Osteoblast (primary cell): ENCODE measurements at regions not wholly inside any gene's neighbourhood (a gene's known extent, or its start where the extent isn't known, plus 50 kb on each side); places are given as distances from the start of the nearest gene placed in this dataset.

Source experiments
- DNase-seq: peaks from one replicate; pipeline ENCODE4 v3.0.0; 2011; ENCODE audit warnings: low spot score, mixed read lengths; ENCODE audit not compliant: insufficient read length; ENCODE audit errors: missing footprints
- H2AFZ ChIP-seq: 2 replicates; pipeline ENCODE4 v1.6.0; 2011; ENCODE audit warnings: mild to moderate bottlenecking, low read length
- H3K27ac ChIP-seq: 2 replicates; pipeline ENCODE4 v1.5.1; 2011; ENCODE audit warnings: mild to moderate bottlenecking, low read depth, low read length, moderate library complexity
- H3K27me3 ChIP-seq: 2 replicates; pipeline ENCODE4 v1.6.0; 2012; ENCODE audit warnings: mild to moderate bottlenecking, control low read depth, inconsistent platforms, low read length, moderate library complexity; ENCODE audit not compliant: insufficient read depth
- H3K36me3 ChIP-seq: 2 replicates; pipeline ENCODE4 v1.5.1; 2011; ENCODE audit warnings: mild to moderate bottlenecking, low read length, control low read depth, moderate library complexity; ENCODE audit not compliant: insufficient read depth
- H3K4me1 ChIP-seq: 2 replicates; pipeline ENCODE4 v1.5.1; 2011; ENCODE audit warnings: mild to moderate bottlenecking, low read length, control low read depth, moderate library complexity; ENCODE audit not compliant: insufficient read depth
- H3K4me2 ChIP-seq: 2 replicates; pipeline ENCODE4 v1.6.0; 2011; ENCODE audit warnings: mild to moderate bottlenecking, low read length; ENCODE audit not compliant: insufficient read depth
- H3K4me3 ChIP-seq: fragments of 200-600 bp; sonication (generic); 3 replicates; pipeline ENCODE4 v1.5.1; 2012; ENCODE audit warnings: mild to moderate bottlenecking, low read length, inconsistent platforms; ENCODE audit not compliant: insufficient read depth
- H3K79me2 ChIP-seq: 2 replicates; pipeline ENCODE4 v1.6.0; 2012; ENCODE audit warnings: mild to moderate bottlenecking, low read length, control low read depth, inconsistent platforms; ENCODE audit not compliant: insufficient read depth
- H3K9me3 ChIP-seq: 2 replicates; pipeline ENCODE4 v1.5.1; 2011; ENCODE audit warnings: low read depth, low read length, control low read depth
- H4K20me1 ChIP-seq: 2 replicates; pipeline ENCODE4 v1.6.0; 2012; ENCODE audit warnings: mild to moderate bottlenecking, low read length, control low read depth; ENCODE audit not compliant: insufficient read depth
- CTCF ChIP-seq: IDR thresholded peaks from 2 replicates; pipeline ENCODE4 v1.5.1; 2011; ENCODE audit warnings: mild to moderate bottlenecking, low read depth, low read length, moderate library complexity; ENCODE audit errors: extremely low read depth

- Histone ChIP-seq H4K20me1 (no peaks in the 10 kb centered on the region), H3K79me2 (no peaks in the 10 kb centered on the region), H3K36me3 (no peaks in the 10 kb centered on the region), H3K27ac (no peak overlapping the region), H3K4me2 (no peak overlapping the region), H3K4me3 (no peak overlapping the region), H2AFZ (no peak overlapping the region), H3K9me3 (no peaks in the 10 kb centered on the region), H3K4me1 (no peaks in the 10 kb centered on the region), H3K27me3 (no peaks in the 10 kb centered on the region)
- DNase-seq, result no peak
- no peak for TF ChIP-seq CTCF
Measured at GRCh38 chr10:107336061-107336460, 171.6 kb upstream of the SORCS1 start.

GRCh38 chr10:107317592-107317991, 153.1 kb upstream of the SORCS1 start:
- Histone ChIP-seq H3K4me2 (no peak overlapping the region), H3K36me3 (no peaks in the 10 kb centered on the region), H3K27ac (no peak overlapping the region), H3K4me1 (no peaks in the 10 kb centered on the region), H2AFZ (no peak overlapping the region), H3K79me2 (no peaks in the 10 kb centered on the region), H3K27me3 (no peaks in the 10 kb centered on the region), H4K20me1 (no peaks in the 10 kb centered on the region), H3K4me3 (no peak overlapping the region), H3K9me3 (peaks cover 5% of the 10 kb centered on the region)
- TF ChIP-seq CTCF, result no peak
- DNase-seq, result no peak

- Histone ChIP-seq H3K36me3 (no peaks in the 10 kb centered on the region), H3K4me2 (no peak overlapping the region), H4K20me1 (no peaks in the 10 kb centered on the region), H3K27me3 (no peaks in the 10 kb centered on the region), H3K4me3 (no peak overlapping the region), H3K9me3 (no peaks in the 10 kb centered on the region), H3K4me1 (no peaks in the 10 kb centered on the region), H3K79me2 (no peaks in the 10 kb centered on the region), H2AFZ (no peak overlapping the region), H3K27ac (no peak overlapping the region)
- DNase-seq, result no peak
- no peak for TF ChIP-seq CTCF
Measured at GRCh38 chr10:107303203-107303602, 138.7 kb upstream of the SORCS1 start.

- H3K79me2 ChIP-seq, result no peaks in the 10 kb centered on the region
- H3K4me3 ChIP-seq, result no peak overlapping the region
- H3K4me2 ChIP-seq, result no peak overlapping the region
Measured at GRCh38 chr10:107299606-107300005, 135.1 kb upstream of the SORCS1 start.

More at GRCh38 chr10:107299606-107300005, 135.1 kb upstream of the SORCS1 start:
- Histone ChIP-seq H4K20me1 (no peaks in the 10 kb centered on the region), H3K9me3 (peaks cover 2% of the 10 kb centered on the region), H2AFZ (no peak overlapping the region), H3K27ac (no peak overlapping the region), H3K4me1 (no peaks in the 10 kb centered on the region), H3K36me3 (no peaks in the 10 kb centered on the region), H3K27me3 (no peaks in the 10 kb centered on the region)
- TF ChIP-seq CTCF, result no peak
- DNase-seq, result no peak
